ENCODE measurements at regions not wholly inside any gene's neighbourhood (a gene's known extent, or its start where the extent isn't known, plus 50 kb on each side); places are given as distances from the start of the nearest gene placed in this dataset.

DNA sequence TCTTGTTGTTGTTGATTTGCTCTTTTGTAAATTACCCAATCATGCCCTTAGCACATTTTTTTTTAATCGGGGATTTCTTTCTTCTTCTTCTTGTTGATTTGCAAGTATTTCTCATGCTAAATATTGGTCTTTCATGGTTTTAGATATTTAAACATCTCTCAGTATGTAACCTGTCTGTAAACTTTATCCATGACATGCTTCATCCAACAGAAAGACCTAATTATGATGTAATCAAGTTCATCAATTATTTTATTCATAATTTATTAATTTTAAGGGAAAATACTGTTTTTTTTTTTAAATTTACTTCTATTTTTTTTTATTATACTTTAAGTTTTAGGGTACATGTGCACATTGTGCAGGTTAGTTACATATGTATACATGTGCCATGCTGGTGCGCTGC lies 69.8 kb downstream of the TNFSF18 start:
- no peak for DNase-seq (ENCODE audit: low read depth)

Data from stimulated activated CD8-positive, alpha-beta memory T cell treated with anti-CD3 and anti-CD28 coated beads, Interleukin-15, amount 100 ng/mL, for 24 hours (primary cell).